ENCODE measurements at regions not wholly inside any gene's neighbourhood (a gene's known extent, or its start where the extent isn't known, plus 50 kb on each side); places are given as distances from the start of the nearest gene placed in this dataset.

- Histone ChIP-seq H3K9me3 (no peaks in the 10 kb centered on the region), H3K36me3 (no peaks in the 10 kb centered on the region), H3K27me3 (no peaks in the 10 kb centered on the region), H3K4me3 (no peak overlapping the region), H3K4me1 (no peaks in the 10 kb centered on the region), H3K27ac (no peak overlapping the region)
- TF ChIP-seq CTCF (IDR thresholded peaks at IDR 0.05) (no peak), POLR2A (IDR thresholded peaks at IDR 0.05) (no peak)
- no peak for DNase-seq
- intact Hi-C loops (cut with DNase I; ENCODE audit: low total_unique reads), result no loop called here
Observed at GRCh38 chr4:137980641-137981040, 261.5 kb downstream of the SLC7A11 start.

- no peaks in the 10 kb centered on the region for H3K27me3 ChIP-seq
- H3K4me1 ChIP-seq, result no peaks in the 10 kb centered on the region
- no peaks in the 10 kb centered on the region for H3K36me3 ChIP-seq
- TF ChIP-seq POLR2A (IDR thresholded peaks at IDR 0.05), result no peak
- TF ChIP-seq CTCF (IDR thresholded peaks at IDR 0.05), result no peak
- no peaks in the 10 kb centered on the region for H3K9me3 ChIP-seq
- no peak for DNase-seq
- no peak overlapping the region for H3K27ac ChIP-seq
- intact Hi-C loops (cut with DNase I; ENCODE audit: low total_unique reads), result no loop called here
- no peak overlapping the region for H3K4me3 ChIP-seq
Observed at GRCh38 chr4:137979938-137980337, 262.2 kb downstream of the SLC7A11 start.

GRCh38 chr4:137968956-137969678 lies 273.0 kb downstream of the SLC7A11 start:
- Histone ChIP-seq H3K36me3 (no peaks in the 10 kb centered on the region), H3K27me3 (no peaks in the 10 kb centered on the region), H3K4me1 (no peaks in the 10 kb centered on the region), H3K9me3 (no peaks in the 10 kb centered on the region), H3K27ac (no peak overlapping the region), H3K4me3 (no peak overlapping the region)
- DNase-seq, result no peak
- intact Hi-C loops (cut with DNase I; ENCODE audit: low total_unique reads), result no loop called here
- TF ChIP-seq CTCF (IDR thresholded peaks at IDR 0.05), result no peak
- TF ChIP-seq POLR2A (IDR thresholded peaks at IDR 0.05), result no peak

- Histone ChIP-seq H3K27me3 (no peaks in the 10 kb centered on the region), H3K27ac (no peak overlapping the region), H3K9me3 (no peaks in the 10 kb centered on the region), H3K36me3 (no peaks in the 10 kb centered on the region), H3K4me3 (no peak overlapping the region), H3K4me1 (no peaks in the 10 kb centered on the region)
- no peak for DNase-seq
- TF ChIP-seq POLR2A (IDR thresholded peaks at IDR 0.05) (no peak), CTCF (IDR thresholded peaks at IDR 0.05) (no peak)
- intact Hi-C loops (cut with DNase I; ENCODE audit: low total_unique reads), result no loop called here
Observed at GRCh38 chr4:137967480-137968190, 274.5 kb downstream of the SLC7A11 start.

GRCh38 chr4:137966504-137966903 lies 275.6 kb downstream of the SLC7A11 start:
- no peak for DNase-seq
- no peaks in the 10 kb centered on the region for H3K4me1 ChIP-seq
- H3K9me3 ChIP-seq, result no peaks in the 10 kb centered on the region
- intact Hi-C loops (cut with DNase I; ENCODE audit: low total_unique reads), result no loop called here
- H3K36me3 ChIP-seq, result no peaks in the 10 kb centered on the region
- TF ChIP-seq CTCF (IDR thresholded peaks at IDR 0.05), result no peak
- no peak overlapping the region for H3K4me3 ChIP-seq
- no peak overlapping the region for H3K27ac ChIP-seq
- H3K27me3 ChIP-seq, result no peaks in the 10 kb centered on the region
